Activated CD4-positive, alpha-beta T cell treated with anti-CD3 and anti-CD28 coated beads for 1 hour (primary cell): ENCODE measurements at regions not wholly inside any gene's neighbourhood (a gene's known extent, or its start where the extent isn't known, plus 50 kb on each side); places are given as distances from the start of the nearest gene placed in this dataset.
"Not testable (repeated sequence)": the region's sequence is repeated elsewhere in the genome, so short reads cannot be mapped to it uniquely, and the experiment has no call there.

Source experiments
- DNase-seq: peaks from one replicate; pipeline ENCODE4 v3.0.0-alpha.2; 2020

DNA sequence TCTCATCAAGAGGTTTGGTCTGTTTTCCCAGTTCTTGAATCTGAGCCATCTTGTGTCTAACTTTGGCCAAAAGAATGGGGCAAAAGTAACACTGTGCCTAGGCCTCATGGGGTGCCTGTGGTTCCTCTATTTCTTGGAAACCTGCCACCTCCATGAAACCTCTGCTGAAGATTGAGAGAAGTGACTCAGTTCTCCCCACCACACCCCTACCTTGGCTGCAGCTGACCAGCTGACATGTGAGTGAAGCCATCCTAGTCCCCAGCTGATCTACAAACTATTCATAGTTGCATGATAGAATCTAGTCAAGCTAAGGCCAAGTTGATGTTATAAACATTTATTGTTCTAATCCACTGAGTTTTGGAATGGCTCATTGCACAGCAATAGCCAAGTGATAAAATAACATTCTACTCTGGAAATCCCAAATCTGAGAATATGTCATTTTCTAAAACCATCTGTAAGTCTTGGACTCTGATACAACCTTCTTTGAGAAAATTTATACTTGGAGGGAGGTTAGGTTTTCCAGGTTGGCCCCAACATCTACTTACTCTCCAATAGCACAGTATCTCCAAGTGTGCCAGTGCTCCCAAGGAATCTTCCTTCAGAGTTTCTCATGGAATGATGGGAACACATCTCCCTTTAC, 107.0 kb upstream of the SMLR1 start:
- DNase-seq: no peak

DNA sequence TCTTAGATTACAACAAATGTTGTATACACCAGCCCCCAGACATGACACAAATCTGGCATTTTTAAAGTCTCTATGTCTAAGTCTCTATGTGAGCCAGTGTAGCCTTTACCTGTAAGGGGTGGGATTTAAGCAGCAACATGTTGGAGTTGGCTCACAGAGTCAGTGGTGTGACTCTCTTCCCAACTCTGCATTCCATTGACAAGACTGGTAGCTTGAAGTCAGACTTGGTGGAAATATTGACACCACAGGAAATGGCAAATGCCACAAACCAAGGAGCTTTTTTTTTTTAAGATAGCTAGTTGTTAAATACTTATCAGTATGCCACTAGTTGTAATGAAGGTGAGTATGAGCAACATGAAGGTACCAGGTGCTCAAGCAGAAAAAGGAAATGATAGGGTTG, 103.1 kb upstream of the SMLR1 start:
- DNase-seq: no peak

DNA sequence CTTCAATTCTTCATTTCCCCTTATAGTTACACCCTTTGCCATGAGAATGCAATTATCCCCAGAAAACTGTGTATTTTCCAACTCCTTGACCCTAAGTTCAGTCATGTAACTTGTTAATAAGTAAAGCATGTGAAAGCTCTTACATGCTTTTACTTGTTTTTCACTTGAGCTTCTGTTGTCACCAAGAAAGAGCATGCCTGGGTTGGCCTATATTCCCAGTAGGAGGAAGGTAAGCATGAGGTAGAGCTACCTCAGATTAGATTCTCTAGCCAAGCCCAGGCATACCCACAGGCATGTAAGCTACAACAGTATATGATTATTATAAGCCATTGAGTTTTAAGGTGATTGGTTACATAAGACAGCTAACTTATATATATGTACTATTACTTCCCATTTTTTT, 101.7 kb upstream of the SMLR1 start:
- DNase-seq: no peak

DNA sequence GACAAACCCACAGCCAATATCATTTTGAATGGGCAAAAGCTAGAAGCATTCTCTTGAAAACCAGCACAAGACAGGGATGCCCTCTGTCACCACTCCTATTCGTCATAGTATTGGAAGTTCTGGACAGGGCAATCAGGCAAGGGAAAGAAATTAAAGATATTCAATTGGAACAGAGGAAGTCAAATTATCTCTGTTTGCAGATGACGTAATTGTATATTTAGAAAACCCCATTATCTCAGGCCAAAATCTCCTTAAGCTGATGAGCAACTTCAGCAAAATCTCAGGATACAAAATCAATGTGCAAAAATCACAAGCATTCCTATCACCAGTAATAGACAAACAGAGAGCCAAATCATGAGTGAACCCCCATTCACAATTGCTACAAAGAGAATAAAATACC, 99.1 kb upstream of the SMLR1 start:
- DNase-seq: not testable (repeated sequence)

DNA sequence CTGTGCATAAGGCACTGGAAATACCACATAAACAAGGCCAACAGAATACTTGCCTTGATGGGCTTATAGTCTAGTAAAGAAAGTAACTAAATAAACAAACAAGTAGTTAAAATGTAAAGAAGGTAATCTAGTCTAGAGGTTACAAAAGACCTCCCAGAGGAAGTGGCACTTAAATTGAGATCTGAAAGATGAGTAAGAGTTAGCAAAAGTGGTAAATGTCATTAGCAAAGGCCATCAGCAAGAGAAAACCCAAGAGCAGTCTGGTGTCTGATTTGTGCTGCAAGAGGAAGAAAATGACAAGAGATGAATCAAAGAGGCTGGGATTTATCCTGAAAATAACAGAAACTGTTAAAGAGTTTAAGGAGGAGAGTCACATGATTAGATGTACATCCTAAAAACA, 96.6 kb upstream of the SMLR1 start:
- no peak for DNase-seq

DNA sequence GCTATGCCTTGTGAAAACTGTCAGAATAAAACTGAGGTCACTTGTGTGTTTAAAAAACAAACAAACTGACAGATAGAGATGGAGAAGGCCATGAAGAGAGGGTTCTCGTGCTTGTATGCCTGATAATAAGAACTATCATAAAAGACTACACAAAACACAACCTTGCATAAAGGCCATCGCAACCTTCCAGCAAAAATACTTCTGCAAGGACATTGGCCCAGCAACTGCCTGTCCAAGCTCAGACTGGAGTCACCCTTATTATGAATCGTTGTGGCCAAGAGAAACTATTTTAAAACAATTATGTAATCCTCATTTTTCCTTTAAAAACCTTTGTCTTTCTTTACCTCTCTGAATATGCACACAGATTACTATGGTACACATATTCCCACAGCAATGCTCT, 93.0 kb upstream of the SMLR1 start:
- DNase-seq: no peak

DNA sequence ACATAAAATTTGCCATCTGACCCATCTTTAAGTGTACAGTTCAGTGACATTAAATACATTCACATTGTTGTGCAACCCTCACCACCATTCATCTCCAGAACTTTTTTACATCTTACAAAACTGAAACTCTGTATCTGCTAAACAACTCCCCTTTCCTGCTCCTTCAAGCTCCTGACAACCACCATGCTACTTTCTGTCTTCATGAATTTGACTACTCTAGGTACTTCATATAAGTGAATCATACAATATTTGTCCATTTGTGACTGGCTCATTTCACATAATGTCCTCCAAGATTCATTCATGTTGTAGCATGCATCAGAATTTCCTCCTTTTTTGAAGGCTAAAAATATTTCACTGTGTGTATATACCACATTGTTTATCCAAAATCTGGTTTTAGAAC, 86.9 kb upstream of the SMLR1 start:
- DNase-seq: no peak

DNA sequence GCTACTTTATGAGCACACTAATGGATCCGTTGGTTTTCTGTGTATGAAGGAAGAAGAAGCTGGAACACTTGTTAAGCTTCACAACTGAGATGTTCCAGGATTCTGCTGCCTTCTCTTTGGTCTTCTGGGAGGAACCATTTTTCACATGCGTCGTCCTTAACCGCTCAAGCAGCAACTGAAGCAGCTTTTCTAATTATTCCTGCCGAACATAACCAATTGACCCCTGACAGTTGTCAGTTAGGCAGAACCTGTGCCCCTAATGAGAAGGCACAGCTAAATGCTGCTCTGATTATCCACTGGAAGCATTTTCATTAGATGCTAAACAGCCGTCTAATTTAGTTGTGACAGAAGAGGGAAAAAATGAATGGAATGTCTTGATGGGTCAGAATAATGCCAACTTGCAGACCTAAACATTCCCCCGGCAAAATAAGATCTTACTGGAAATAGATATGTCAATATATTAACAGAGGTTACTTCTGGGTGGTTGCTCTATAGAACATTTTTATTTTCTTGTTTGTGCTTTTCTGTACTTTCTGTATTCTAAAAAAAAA, 85.0 kb upstream of the SMLR1 start:
- no peak for DNase-seq

DNA sequence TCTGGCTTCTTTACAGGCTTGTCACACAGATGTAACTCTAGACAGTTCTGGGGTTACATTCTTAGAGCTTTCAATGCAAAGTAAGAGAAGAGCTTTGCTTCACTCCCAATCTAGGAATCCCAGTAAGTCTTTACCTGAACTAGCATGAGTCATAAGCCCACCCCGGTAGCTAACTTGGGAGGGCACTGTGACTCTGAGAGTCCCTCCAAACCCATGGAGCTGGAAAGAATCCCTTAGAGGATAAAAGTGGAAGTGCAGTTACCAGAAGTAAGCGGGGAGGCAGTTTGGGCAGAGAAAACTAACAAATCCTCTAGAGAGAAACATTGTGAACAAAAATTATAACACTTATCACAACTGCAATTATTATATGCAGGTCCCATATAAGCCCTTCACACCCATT, 84.0 kb upstream of the SMLR1 start:
- DNase-seq: no peak

DNA sequence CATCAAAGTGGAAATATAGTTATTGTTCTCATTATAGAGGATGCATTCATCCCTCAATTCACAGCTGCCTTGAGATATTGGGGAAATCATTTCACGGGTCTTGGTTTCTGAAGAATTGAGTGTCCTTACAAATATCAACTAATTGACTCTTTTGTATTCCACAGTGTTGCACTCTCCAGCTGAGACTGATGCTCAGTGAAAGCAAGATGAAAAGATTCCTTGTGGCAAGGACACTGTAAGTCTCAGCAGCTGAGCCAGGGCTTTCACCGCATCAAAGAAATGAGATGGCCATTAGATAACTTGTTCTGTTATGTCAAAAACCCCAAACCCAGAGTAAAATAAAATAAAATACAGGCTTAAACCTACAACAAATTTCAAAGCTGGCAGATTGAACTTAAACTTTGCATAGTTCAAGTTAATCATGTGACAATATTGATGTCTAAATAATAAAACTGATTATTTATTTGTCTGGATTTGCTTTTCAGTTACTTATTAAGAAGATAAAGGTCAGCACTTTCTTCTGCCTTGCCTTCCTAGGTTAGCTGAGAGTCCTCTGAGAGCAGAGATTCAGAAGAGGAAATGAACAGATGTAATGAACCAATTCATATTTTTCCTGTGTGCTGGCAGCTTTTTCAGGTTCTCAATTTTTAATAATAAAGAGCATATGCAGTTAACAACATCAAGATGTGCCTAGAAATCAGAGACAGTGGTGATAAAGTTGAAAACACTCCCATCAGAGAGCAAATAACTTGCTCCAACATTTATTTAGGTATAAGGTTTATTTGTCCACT, 82.4 kb upstream of the SMLR1 start:
- no peak for DNase-seq

DNA sequence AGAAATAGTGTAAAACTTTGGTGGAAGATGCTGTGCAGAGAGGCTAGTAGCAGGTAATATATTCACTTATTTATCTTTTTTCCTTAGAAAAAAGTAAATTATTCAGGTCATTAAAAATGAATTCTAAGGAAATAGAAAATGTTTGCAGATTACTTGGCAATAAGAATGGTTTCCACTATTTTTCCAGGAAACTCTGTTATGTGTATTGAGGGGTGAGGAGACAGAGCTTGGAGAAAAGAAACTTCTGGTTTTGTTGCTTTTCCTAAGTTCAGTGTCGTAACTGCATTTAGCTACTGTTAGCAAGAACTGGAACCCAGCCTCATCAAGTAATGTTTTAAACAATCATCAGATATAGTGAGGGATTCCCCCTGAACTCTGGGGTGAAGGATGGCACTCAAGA, 79.2 kb upstream of the SMLR1 start:
- DNase-seq: no peak

DNA sequence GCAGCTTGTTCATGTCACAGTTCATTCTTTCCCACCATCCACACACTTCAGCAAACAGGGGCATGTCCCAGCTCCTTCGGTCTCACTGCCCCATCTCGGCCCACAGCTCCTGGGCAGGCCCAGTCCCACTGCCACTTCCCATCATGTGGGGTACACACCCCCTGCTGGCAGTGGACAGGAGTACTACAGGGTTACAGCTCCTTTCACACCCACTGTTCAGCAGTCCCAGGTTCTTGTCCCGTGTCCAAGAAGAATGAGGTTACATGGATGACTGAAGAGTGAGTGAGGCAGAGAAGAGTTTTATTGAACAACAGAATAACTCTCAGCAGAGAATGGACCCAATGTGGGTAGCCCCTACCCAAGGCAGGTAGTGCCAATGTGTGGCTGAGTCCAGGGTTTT, 77.8 kb upstream of the SMLR1 start:
- no peak for DNase-seq

DNA sequence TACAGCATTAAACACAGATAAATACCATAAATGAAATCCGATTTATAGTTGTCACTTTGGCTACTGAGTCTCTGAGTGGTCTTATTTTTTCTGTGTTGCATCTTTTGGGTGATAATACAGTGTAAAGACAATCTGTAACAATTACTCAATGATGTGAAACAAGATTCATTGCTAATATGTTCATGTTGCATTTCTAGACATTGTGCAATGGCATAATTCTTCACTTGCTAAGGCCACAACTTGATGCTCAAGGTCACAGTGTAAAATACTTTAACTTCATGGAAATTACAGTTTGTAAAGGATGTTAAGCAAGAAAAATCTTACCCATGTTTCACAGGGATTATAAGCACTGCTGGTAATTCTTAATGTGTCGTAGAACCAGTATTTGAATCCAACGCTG, 74.9 kb upstream of the SMLR1 start:
- DNase-seq: no peak

DNA sequence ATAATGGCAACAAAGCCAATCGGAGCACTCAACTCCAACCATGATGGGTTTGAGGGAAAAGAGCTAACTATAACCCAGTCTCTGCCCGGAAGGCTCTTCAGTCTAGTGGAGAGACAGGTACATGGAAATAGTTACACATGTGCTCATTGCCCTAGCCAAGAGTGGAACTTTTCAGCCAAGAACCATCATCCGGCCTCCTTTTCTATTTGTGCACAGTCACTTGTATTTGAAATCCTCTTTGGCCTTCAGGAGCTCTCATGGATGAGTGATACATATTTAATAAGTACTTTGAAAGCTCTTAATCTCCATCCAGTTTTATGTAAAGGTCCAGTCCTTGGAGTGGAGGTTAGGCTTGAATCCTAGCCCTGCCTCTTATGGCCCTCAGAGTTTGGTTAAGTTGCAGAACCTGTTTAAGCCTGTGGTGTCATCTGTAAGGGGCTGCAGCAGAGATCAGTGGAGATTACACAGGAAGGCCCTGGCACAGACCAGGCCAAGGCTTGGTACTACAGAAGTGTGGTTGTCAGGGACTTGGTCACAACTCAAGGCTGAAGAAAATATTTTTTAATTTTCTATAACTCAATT, 72.3 kb upstream of the SMLR1 start:
- DNase-seq: no peak

DNA sequence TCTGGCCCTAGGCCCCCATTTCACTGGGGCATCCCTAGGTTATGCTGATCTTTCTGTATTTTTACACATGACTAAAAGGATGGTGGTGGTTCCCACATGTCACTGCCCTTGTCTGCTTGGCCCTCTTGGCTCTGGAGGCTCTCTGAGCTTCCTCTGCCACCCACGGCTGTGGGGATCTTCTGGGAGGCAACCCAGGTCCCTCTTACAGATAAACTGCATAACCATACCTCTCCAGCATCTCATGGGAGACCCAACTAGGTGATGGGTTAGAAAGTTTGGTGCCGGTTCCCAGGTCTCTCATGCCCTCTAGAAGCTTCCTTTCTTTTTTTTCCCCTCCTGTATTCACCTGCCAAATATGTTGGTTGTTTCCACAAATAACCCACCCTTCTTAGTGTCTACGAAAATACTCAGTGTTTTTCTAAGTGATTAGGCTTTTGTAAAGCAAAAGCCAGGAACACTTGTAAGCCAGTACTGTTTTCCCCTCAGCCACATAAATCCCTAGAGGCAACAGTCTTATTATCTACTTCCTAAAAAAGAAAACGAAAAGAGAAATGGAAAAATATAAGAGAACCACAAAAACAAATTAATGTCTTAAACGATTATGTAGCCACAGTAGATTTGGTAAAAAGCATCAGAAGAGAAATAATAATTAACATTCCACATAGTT, 71.7 kb upstream of the SMLR1 start:
- DNase-seq: no peak

DNA sequence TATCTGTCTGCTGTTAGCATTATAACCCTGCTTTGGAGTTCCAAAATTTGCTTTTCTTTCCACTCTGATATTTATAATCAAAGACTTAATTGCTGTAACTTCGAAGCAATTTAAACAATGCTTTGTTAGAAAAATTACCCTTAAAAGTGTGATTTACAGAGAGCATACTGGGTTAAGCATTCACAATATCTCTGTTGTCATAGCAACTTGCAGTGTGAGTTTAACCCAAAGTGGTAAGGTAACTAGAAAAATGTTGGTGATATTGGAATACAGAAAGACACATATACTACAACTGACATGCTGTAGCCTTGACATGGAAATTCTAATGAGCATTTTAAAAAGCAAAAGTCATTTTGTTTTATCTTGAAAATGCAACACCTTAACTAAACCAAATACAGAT, 70.4 kb upstream of the SMLR1 start:
- DNase-seq: no peak

DNA sequence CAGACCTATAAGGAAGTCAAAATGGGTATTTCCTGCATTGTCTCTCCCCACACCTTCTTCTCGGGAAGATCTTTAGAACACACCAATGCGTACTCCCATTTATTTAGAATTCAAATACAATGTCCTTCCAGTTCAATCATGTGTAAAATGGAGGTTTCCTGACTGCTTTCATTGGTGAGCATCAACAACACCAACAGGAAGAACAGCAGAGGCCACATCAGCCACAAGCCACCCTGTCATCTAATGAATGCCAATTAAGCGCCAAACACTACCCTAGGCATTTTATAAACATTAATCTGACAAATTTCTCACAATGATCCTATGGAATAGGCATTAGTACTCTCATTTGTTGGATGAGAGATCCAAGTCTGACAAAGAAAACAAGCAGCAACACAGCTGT, 68.4 kb upstream of the SMLR1 start:
- DNase-seq: no peak

DNA sequence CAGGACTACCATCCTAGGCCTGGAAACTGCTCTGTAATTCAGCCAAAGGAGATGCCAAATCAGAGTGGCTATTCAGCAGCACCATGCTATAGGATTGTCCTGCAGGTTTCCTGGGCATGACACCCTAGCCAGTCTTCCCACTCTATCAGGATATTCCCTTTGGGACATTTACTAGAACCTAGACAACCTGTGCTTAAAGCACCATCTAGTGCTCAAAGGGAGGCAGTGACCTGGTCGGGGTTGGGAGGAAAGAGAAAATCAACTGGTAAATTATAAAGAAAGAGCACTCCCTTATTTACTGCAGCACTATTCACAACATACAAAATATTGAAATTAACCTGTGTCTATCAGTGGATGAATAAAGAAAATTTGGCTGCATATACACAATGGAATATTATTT, 67.2 kb upstream of the SMLR1 start:
- no peak for DNase-seq

DNA sequence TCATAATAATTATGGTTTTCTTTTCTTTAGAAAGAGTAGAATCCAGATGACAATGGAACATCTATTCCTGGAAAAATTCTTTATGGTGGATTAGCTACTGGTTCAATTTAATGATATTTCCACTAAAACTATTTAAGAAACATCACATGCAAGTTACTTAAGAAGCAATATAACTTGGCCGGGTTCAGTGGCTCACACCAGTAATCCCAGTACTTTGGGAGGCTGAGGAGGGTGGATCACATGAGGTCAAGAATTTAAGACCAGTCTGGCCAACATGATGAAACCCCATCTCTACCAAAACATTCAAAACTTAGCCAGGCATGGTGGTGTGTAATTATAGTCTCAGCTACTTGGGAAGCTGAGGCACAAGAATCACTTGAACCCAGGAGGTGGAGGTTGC, 65.9 kb upstream of the SMLR1 start:
- DNase-seq: no peak

DNA sequence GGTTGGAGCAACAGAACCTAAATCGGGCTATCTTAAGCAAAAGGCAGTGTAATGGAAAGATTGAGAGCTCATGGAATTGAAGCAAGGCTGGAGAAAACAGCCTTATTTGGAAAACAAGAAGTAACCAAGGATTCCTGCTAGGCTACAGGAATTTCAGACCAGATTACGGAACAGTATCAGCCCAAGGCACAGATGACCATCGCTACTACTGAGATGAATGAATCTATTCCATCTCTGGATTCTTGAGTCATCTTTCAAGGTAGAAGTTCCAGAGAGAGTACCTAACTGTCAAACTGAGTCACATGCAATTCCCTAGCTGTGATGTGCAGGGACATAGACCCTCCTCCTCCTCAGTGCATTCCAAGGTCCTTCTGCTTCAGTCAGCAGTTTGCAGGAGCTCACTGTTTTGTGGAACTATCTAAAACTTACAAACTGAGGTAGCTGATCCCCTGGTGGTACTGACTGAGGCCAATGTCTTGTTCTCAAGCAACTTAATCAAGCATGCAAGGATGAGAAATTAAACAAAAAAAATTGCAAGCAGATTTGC, 62.0 kb upstream of the SMLR1 start:
- no peak for DNase-seq

DNA sequence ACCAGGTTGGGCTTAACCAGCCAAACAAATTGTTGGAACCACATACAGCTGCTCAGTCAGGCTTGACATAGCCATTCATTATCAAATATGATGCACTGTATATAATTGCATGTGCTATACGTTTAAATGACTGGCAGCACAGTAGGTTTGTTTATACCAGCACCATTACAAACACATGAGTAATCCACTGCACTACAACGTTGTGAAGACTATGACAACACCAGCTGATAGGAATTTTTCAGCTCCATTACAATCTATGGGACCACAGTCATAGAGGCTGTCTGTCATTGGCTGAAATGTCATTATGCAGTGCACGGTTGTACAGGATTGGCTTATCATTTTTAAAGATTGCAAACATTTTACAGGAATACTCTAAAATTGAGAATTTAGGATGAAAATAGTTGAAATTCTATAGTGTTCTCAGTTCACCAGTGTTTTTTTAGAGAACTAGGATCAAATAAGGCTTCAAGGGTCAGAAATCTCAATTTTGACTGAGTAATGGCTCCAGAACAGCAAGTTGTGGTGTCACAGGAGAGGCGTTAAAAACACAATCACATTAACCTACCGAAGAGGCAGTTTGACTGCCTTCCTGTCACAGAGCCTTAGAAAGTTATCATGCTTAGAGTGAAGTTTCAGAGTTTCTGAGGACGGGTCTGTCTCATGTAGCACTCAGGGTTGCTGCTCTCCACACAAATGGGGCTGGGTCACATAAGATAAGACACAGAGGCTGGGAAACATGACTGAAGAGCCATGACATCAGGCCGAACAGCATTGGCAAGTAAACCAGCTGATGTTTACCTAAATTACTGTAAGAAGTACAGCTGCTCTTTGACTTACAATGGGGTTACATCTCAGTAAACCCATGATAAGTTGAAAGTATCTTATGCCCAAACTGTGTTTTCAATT, 60.7 kb upstream of the SMLR1 start:
- DNase-seq: no peak

DNA sequence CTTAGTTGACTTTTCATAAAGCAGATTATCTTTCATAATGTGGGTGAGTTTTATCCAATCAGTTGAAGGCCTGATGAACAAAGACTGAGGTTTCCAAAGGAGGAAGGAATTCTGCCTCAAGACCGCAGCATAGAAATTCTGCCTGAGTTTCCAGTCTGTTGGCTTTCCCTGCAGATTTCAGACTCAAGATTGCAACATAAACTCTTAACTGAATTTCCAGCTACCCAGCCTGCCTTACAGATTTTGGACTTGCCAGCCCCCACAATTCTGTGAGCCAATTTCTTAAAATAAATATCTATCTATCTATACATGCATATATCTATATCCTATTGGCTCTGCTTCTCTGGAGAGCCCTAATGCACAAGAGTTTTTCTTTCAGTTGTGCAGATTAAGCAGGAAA, 57.3 kb upstream of the SMLR1 start:
- DNase-seq: no peak
